HG02678 (cell line): ENCODE measurements at regions not wholly inside any gene's neighbourhood (a gene's known extent, or its start where the extent isn't known, plus 50 kb on each side); places are given as distances from the start of the nearest gene placed in this dataset.
"Not testable (repeated sequence)": the region's sequence is repeated elsewhere in the genome, so short reads cannot be mapped to it uniquely, and the experiment has no call there.

Source experiments
- ATAC-seq: cut with Tn5 transposase; IDR thresholded peaks from one replicate; pipeline ENCODE4 v1.9.1; 2021; ENCODE audit warnings: mild to moderate bottlenecking, moderate library complexity; ENCODE audit not compliant: unreplicated experiment

- ATAC-seq: no peak
These were observed 82.5 kb upstream of the PITRM1 start for GRCh38 chr10:3255075-3255474.

DNA sequence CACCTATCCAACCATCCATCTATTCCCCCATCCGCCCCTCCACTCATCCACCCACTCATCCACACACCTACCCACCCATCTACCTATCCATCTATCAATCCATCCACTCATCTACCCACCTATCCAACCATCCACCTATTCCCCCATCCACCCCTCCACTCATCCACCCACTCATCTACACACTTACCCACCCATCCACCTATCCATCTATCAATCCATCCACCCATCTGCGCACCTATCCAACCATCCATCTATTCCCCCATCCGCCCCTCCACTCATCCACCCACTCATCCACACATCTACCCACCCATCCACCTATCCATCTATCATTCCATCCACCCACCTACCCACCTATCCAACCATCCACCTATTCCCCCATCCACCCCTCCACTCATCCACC, 81.4 kb upstream of the PITRM1 start:
- ATAC-seq: not testable (repeated sequence)

GRCh38 chr10:3251172-3251571, 78.6 kb upstream of the PITRM1 start:
- ATAC-seq: no peak

DNA sequence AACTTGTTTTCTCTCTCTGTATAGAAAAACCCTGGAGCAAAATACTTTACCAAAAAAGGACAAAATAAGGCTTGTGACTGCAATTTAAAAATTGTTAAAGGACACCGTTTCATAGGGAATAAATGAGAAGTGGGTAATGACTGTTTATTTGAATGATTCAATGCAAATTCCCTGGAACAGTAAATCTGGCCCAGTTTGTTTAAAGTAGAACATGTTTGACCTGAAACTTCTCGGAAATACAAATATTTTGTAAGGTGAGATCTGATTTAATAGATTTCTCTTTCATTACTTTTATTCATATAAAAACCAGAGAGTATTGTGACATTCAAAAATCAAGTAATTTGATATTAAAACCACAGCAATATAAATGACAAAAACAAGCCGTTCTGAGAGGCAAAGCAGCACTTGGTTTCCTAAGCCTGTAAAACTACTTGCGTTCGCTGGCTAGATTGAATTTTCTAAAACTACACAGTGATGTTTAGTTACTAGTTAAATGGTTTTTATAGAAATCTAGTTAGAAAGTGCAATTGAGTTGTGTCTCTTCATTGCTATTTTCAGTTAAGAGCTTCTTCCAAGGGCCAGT, 76.8 kb upstream of the PITRM1 start:
- no peak for ATAC-seq

DNA sequence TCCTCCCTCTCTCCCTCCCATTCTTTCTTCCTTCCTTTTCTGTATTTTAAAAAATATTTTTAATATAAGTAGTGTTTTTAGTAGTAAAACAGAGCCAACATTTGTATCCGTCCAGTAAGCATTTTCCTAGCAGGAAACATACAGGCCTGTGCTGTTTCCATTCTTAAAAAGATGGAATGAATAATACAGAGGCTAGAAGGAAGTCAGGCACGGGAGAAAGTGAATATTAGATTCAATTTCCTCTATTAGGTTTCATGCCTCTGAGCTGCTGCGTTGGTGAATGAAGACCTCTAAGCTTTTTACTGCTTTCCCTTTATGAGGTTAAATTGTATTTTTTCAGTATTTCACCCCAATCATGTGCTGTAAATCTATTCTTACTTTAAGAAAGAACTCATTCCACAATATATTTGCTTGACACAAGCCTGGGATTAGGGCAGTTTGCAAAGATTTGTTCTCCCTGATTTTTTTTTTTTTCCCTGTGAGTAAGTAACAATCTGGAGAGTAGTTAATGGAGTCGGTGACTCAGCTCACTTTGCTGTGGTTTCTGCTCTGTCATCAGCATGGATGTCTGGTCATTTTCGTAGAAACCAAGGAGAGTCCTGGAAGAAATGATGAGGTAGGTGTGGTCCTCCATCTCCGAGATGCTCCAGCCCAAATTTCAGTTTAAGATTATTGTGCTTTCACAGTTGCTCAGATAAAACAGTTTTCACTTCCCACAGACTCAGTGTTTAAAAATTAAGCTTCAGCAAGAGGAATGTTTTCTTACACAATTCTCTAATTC, 76.1 kb upstream of the PITRM1 start:
- ATAC-seq: no peak

DNA sequence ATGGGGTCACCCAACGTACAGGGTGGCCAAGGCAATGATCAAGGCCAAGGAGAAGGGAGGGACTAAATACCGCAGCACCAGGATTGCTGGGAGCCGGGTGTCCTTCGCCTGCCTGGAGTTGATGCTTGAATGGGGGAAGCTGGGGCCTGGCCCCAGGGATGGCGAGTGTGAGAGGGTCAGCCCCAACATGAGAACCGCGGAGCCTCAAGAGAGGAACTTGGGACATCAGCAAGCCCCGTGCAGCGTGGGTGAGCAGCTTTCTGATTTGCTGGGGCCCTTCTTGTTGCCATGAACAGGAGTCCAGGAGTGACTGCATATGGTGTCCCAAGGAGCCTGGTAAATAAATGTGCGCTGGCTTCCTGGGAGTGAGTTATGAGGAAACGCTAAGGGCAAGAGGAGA, 72.8 kb upstream of the PITRM1 start:
- ATAC-seq: no peak

GRCh38 chr10:3241967-3242650, 69.5 kb upstream of the PITRM1 start:
- ATAC-seq: no peak

GRCh38 chr10:3241274-3241921, 68.8 kb upstream of the PITRM1 start:
- no peak for ATAC-seq

DNA sequence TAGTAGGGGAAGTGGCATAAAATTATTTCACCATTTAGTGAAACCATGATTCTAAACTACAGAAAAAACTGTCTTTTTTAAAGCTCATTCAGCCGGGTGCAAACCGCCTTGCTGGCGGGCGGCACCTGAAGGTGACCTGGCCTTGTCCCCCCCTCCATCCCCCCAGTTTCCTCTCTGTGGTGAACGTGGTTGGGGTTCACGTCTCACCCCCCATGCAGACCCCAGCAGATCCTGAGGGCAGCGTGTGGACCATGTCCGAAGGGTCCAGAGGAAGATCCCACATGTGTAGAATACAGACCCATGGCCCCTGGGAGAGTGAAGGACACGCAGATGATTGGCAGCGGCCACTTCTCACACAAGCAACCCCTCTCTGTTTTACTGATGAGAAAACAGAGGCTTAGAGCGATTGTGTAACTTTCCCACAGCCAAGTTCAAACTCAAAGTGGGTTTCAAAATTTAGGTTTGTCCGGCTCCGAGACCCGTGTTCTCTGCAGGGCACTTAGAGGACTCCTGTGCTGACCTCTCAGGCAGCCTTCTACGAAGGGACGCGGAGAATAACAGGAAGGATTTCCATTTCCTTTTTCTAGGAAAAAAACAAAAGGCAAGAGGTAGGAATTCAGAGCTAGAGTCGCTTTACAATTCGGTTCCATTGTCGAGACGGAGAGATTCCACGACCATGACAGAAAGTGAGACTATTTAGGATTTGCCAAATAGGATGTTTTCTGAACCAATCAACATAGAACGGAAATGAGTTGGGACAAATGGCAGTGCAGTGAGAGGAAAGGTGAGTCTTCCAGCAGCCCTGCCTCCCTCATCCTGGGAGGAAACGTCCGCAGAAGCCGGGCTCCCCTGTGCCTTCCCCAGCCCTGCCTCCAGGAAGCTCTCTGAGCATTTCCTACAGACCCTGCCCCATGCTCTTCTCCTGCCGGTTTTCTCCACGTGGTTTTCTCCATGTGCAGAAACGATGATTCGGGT, 67.6 kb upstream of the PITRM1 start:
- ATAC-seq: peak; percentile 12

GRCh38 chr10:3239066-3239919, 66.7 kb upstream of the PITRM1 start:
- peak; percentile 89 for ATAC-seq

DNA sequence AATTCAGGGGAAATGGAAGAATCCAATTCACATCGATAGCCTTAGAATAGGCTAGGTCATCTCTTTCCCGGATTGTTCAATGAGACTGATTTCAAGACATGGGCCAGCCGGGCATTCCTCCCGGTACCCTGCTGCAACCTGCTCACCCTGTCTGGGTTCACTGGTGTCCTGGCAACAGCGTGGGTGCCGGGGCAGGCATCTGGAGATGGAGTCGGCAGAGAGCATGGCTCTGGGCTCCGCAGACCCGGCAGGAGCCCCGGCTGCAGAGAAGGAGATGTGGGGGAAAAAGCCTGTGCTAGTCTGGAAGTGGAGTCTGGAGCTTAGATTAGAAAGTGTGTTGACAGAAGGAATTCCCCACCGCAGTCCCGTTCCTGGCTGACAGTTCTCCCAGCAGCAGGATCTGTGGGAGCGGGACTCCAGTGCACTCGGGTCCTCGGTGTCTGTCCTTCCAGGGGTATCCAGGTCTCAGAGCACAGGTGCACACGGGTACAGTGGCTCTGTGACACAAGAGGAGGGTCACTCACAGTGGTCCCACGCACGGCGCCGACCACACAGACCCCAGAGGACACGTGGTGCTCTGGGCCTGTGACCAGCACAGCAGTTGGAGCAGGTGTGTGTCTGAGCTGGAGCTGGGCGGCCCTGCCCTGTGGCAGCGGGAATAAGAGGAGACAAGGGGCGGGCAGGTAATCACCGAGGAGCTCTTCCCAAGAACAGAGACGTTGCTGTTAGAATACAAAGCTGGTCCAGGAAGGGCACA, 65.7 kb upstream of the PITRM1 start:
- ATAC-seq: no peak

DNA sequence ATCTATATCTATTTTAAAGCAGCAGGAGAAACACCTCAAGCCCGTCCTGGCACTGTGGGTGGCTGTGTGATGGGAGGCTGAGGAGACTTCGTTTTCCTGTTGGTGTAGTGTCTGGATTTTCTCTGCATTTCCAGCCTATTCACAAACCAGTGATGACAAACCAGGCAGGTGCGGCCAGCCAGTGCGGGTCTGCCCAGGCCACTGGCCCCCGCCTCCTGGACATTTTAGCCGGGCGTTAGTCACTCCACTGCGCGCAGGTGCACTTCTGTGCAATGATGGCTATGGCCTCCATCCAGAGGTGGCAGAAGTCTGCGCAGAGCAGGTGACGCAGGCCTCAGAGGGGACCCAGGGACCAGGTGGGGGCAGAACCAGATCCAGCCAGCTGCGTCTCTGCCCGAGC, 64.9 kb upstream of the PITRM1 start:
- ATAC-seq: no peak

- ATAC-seq: no peak
These were observed 64.2 kb upstream of the PITRM1 start for GRCh38 chr10:3236644-3237404.

GRCh38 chr10:3235996-3236510, 63.5 kb upstream of the PITRM1 start:
- no peak for ATAC-seq

DNA sequence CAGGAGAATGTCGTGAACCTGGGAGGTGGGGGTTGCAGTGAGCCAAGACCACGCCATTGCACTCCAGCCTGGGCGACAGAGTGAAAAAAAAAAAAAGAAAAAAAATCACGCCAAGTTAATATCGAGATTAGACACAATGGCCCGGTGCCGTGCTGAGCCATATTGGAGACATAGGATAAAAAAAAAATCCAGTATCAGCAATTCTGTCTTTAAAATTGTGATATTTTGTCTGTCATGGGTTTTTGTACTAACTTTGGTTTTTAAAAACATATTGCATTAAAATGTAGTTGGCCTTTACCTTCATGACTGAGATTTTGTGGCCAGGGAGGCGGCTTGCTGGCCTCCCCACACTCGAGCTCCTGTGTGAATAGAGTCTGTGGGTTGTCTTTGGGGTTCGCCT, 62.8 kb upstream of the PITRM1 start:
- no peak for ATAC-seq

DNA sequence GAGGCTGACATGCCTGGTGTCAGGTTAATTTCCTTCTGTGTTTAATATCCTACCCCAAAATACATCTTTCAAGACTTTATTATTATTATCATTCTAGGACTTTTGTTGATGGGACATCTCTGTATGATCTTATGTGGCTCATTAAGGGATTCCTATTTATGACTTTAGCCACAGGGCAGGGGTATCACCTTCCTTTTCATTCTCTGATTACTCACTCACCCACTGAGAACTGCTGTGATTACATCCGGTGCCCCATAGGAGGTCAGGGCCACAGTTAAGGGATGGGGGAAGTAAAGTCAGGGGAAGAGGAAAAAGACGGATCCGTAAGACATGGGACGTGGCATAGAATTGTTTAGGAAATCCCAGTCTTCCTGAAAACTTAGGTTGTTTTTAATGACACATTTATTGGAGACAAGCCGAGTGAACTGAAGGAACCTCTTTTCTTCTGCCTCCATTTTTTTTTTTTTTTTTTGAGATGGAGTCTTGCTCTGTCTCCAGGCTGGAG, 61.0 kb upstream of the PITRM1 start:
- no peak for ATAC-seq

DNA sequence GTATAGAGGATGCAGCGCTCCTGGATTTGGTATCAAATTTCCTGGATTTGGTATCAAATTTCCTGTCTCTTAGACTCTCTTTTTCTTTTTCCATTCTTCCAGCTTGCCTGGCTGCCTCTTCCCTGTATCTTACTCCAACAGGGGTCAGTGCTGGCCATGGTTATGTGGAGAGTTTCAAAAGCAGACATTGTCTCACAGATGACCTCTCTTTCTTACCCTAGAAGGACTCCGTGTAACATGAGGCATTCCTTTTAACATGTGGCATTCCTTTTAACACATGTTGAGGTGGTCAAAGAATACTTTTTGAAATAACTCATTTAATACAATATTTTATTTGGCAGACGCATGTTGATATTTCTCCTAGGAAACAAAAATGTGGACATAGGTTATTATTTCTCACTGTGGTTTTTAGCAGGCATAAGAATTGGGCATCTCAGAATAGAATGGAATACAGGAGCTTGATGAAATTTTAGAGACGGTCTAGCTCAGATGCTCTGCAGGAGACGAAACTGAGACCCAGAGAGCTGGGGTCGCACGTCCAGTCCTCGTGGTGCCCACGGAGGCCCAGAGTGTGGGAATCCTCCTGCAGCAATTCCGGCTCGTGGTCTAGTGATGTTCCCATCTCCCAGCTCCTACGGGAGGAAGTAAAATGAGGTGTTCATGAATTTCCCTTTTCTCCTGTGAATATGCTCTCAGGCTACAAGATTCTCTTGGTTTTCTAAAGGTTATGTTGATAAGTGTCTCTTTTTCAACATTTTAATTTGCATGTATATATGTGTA, 59.6 kb upstream of the PITRM1 start:
- no peak for ATAC-seq
